Testis (tissue), 2 donors: ENCODE measurements at regions not wholly inside any gene's neighbourhood (a gene's known extent, or its start where the extent isn't known, plus 50 kb on each side); places are given as distances from the start of the nearest gene placed in this dataset.
"Not testable (repeated sequence)": the region's sequence is repeated elsewhere in the genome, so short reads cannot be mapped to it uniquely, and the experiment has no call there.

ENCODE experiments used
- DNase-seq: peaks from one replicate; pipeline ENCODE4 v3.0.0-alpha.2; 2019
- H3K27ac ChIP-seq, 2 donors: fragments of 200-600 bp; sonication (generic); one replicate each; pipeline ENCODE4 v1.5.1; 2019
- H3K27me3 ChIP-seq: fragments of 200-600 bp; sonication (generic); one replicate; pipeline ENCODE4 v1.5.1; 2019
- H3K36me3 ChIP-seq: fragments of 200-600 bp; sonication (generic); one replicate; pipeline ENCODE4 v1.5.1; 2017; ENCODE audit warnings: low read depth; ENCODE audit errors: missing control alignments
- H3K4me1 ChIP-seq: fragments of 200-600 bp; sonication (generic); one replicate; pipeline ENCODE4 v1.5.1; 2019
- H3K4me3 ChIP-seq, 2 donors: fragments of 200-600 bp; sonication (generic); one replicate each; pipeline ENCODE4 v1.5.1; 2017 to 2019
- H3K9me3 ChIP-seq: fragments of 200-600 bp; sonication (generic); one replicate; pipeline ENCODE4 v1.5.1; 2017
- CTCF ChIP-seq, 3 experiments: fragments of 450-650 bp in 2 of 3; fragments of 200-600 bp in 1 of 3; sonication (generic) in 1 of 3; IDR thresholded peaks; one replicate each; pipeline ENCODE4 v1.5.1; 2016 to 2019; ENCODE audit warnings: antibody characterized with exemption in 3 of 3, mild to moderate bottlenecking in 2 of 3, moderate library complexity in 1 of 3
- POLR2A ChIP-seq: fragments of 450-650 bp; IDR thresholded peaks from one replicate; pipeline ENCODE4 v1.6.1; 2017; ENCODE audit warnings: antibody characterized with exemption, mild to moderate bottlenecking, moderate library complexity
- WGBS, 2 donors: methylation state at CpG; one replicate each; pipeline ENCODE4 v1.1.5; 2018; 5-methylcytosine and 5-hydroxymethylcytosine counted together
- intact Hi-C: fragments of 100-400 bp; cut with DNase I; formaldehyde crosslinking; loops from one replicate; pipeline ENCODE4 v1.15.1; 2023; ENCODE audit warnings: low total_unique reads

GRCh38 chr15:100770661-100771584 lies 108.7 kb upstream of the ALDH1A3 start:
- Histone ChIP-seq H3K4me1 (peaks cover 25% of the 10 kb centered on the region), H3K9me3 (no peaks in the 10 kb centered on the region), H3K4me3 (no peak overlapping the region), H3K27me3 (no peaks in the 10 kb centered on the region), H3K36me3 (no peaks in the 10 kb centered on the region), H3K27ac (peak overlapping the region in 1 of 2 donors; percentile 18)
- TF ChIP-seq CTCF (IDR thresholded peaks at IDR 0.05) = no peak
- TF ChIP-seq POLR2A = no peak
- WGBS, 2 donors = 67 to 73% methylated on average over 12 of the region's 12 CpGs
- intact Hi-C loops = no loop called here
- DNase-seq = no peak

GRCh38 chr15:100771746-100772145 lies 107.9 kb upstream of the ALDH1A3 start:
- H3K4me3 ChIP-seq = no peak overlapping the region
- 29 to 35% methylated on average over 4 of the region's 4 CpGs for WGBS, 2 donors
- no peak overlapping the region for H3K27ac ChIP-seq
- intact Hi-C loops = no loop called here
- no peaks in the 10 kb centered on the region for H3K36me3 ChIP-seq
- H3K9me3 ChIP-seq = no peaks in the 10 kb centered on the region
- peak; percentile 75 for DNase-seq
- TF ChIP-seq CTCF (IDR thresholded peaks at IDR 0.05) = no peak
- TF ChIP-seq POLR2A = no peak
- H3K4me1 ChIP-seq = peaks cover 25% of the 10 kb centered on the region
- H3K27me3 ChIP-seq = no peaks in the 10 kb centered on the region

GRCh38 chr15:100772478-100772877 lies 107.2 kb upstream of the ALDH1A3 start:
- Histone ChIP-seq H3K36me3 (no peaks in the 10 kb centered on the region), H3K27me3 (no peaks in the 10 kb centered on the region), H3K9me3 (no peaks in the 10 kb centered on the region), H3K27ac (no peak overlapping the region), H3K4me3 (no peak overlapping the region), H3K4me1 (peaks cover 25% of the 10 kb centered on the region)
- intact Hi-C loops = no loop called here
- DNase-seq = no peak
- TF ChIP-seq CTCF (IDR thresholded peaks at IDR 0.05) (no peak), POLR2A (no peak)
- WGBS, 2 donors = 70 to 76% methylated on average over 6 of the region's 6 CpGs

GRCh38 chr15:100772892-100773520 lies 106.6 kb upstream of the ALDH1A3 start:
- H3K27ac ChIP-seq = no peak overlapping the region
- DNase-seq = no peak

GRCh38 chr15:100774044-100774443 lies 105.6 kb upstream of the ALDH1A3 start:
- peaks cover 25% of the 10 kb centered on the region for H3K4me1 ChIP-seq
- H3K9me3 ChIP-seq, H3K4me3 ChIP-seq, H3K36me3 ChIP-seq, H3K27ac ChIP-seq, DNase-seq, H3K27me3 ChIP-seq, intact Hi-C loops: not testable (repeated sequence)
- 80 to 91% methylated on average over 3 to 18 of the region's 28 CpGs for WGBS, 2 donors

More at GRCh38 chr15:100772892-100773520, 106.6 kb upstream of the ALDH1A3 start:
- WGBS, 2 donors = 58 to 66% methylated on average over 9 of the region's 9 CpGs
- TF ChIP-seq CTCF (IDR thresholded peaks at IDR 0.05) (no peak), POLR2A (no peak)
- no peaks in the 10 kb centered on the region for H3K36me3 ChIP-seq
- no peaks in the 10 kb centered on the region for H3K9me3 ChIP-seq
- H3K4me1 ChIP-seq = peaks cover 25% of the 10 kb centered on the region
- H3K4me3 ChIP-seq = no peak overlapping the region
- no peaks in the 10 kb centered on the region for H3K27me3 ChIP-seq
- intact Hi-C loops = no loop called here
